Suprapubic skin (tissue), 4 donors: ENCODE measurements at regions not wholly inside any gene's neighbourhood (a gene's known extent, or its start where the extent isn't known, plus 50 kb on each side); places are given as distances from the start of the nearest gene placed in this dataset.

Experiments
- EP300 ChIP-seq: sonication (generic); formaldehyde crosslinking; IDR thresholded peaks from one replicate; pipeline ENCODE4 v1.6.1; 2017; ENCODE audit warnings: antibody characterized with exemption
- POLR2AphosphoS5 ChIP-seq, 3 donors: sonication (generic); formaldehyde crosslinking; IDR thresholded peaks; one replicate each; pipeline ENCODE4 v1.6.1; 2017; ENCODE audit warnings: antibody characterized with exemption in 3 of 3
- TF ChIP-seq, protein P1 (sequence below), 2 donors: fragments of 200-600 bp in 1 of 2; fragments of 450-650 bp in 1 of 2; sonication (generic) in 1 of 2; IDR thresholded peaks; one replicate each; pipeline ENCODE4 v1.5.1; 2016 to 2019; ENCODE audit warnings: antibody characterized with exemption in 2 of 2, mild to moderate bottlenecking in 1 of 2, moderate library complexity in 1 of 2

DNA sequence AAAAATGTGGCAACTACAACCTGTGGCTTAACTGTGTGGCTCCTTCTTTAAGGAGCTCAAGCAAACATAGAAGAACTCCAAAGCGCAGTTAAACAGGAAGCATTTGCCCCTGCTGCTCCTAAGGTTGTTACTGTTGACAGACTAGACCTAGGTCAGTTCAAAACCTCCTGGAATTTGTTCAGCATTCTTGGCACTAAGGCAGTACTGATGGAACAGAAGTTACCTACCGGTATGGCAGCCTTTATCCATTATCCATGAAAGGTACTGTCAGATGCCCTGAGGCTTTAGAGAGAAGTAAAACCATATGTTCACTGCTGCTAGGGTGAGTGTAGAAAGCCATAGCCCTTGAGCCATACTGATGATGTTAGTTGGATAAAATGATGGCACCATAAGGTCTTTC, 916.5 kb upstream of the FAT3 start:
- TF ChIP-seq, protein P1, sequence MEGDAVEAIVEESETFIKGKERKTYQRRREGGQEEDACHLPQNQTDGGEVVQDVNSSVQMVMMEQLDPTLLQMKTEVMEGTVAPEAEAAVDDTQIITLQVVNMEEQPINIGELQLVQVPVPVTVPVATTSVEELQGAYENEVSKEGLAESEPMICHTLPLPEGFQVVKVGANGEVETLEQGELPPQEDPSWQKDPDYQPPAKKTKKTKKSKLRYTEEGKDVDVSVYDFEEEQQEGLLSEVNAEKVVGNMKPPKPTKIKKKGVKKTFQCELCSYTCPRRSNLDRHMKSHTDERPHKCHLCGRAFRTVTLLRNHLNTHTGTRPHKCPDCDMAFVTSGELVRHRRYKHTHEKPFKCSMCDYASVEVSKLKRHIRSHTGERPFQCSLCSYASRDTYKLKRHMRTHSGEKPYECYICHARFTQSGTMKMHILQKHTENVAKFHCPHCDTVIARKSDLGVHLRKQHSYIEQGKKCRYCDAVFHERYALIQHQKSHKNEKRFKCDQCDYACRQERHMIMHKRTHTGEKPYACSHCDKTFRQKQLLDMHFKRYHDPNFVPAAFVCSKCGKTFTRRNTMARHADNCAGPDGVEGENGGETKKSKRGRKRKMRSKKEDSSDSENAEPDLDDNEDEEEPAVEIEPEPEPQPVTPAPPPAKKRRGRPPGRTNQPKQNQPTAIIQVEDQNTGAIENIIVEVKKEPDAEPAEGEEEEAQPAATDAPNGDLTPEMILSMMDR (IDR thresholded peaks at IDR 0.05): no peak
- no peak for TF ChIP-seq POLR2AphosphoS5 (IDR thresholded peaks at IDR 0.05)
- no peak for TF ChIP-seq EP300
